ENCODE measurements at regions not wholly inside any gene's neighbourhood (a gene's known extent, or its start where the extent isn't known, plus 50 kb on each side); places are given as distances from the start of the nearest gene placed in this dataset.

DNA sequence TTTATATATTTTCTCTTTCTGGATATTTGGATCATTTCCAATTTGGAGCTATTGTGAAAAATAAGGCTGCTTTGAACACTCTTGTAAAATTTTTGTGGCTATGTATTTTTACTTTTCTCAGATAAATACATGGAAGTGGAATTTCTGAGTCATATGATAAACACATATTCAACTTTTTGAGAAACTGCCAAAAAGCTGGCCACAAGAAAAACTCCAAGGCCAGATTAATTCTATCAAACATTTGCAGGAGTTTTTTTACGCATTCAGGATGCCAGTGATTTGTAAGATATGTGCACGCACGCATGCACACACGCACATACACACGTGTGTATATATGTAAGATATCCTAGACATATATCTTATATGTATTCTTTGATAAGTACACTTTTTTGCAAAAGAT, 477.5 kb upstream of the SPHKAP start:
- TF ChIP-seq, protein P1, sequence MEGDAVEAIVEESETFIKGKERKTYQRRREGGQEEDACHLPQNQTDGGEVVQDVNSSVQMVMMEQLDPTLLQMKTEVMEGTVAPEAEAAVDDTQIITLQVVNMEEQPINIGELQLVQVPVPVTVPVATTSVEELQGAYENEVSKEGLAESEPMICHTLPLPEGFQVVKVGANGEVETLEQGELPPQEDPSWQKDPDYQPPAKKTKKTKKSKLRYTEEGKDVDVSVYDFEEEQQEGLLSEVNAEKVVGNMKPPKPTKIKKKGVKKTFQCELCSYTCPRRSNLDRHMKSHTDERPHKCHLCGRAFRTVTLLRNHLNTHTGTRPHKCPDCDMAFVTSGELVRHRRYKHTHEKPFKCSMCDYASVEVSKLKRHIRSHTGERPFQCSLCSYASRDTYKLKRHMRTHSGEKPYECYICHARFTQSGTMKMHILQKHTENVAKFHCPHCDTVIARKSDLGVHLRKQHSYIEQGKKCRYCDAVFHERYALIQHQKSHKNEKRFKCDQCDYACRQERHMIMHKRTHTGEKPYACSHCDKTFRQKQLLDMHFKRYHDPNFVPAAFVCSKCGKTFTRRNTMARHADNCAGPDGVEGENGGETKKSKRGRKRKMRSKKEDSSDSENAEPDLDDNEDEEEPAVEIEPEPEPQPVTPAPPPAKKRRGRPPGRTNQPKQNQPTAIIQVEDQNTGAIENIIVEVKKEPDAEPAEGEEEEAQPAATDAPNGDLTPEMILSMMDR (IDR thresholded peaks at IDR 0.05): no peak
- no peak for TF ChIP-seq POLR2A (IDR thresholded peaks at IDR 0.05)

Data from right lobe of liver (tissue), 4 donors.